A549 (cell line): ENCODE measurements at regions not wholly inside any gene's neighbourhood (a gene's known extent, or its start where the extent isn't known, plus 50 kb on each side); places are given as distances from the start of the nearest gene placed in this dataset.

Experiments used
- ATAC-seq, 2 experiments: fragments of 200-7000 bp in 1 of 2; fragments of >200 bp in 1 of 2; cut with Nextera tagmentation in 1 of 2; cut with Tn5 transposase in 1 of 2; 3 replicates each; pipeline versions ENCODE4 v1.8.0 to v1.9.1; 2018 to 2020; ENCODE audit warnings: mild to moderate bottlenecking in 1 of 2, moderate library complexity in 1 of 2
- CTCF ChIA-PET: fragments of 300-600 bp; sonication (Branson Sonifier 250); formaldehyde crosslinking; extraction: SDS; loops from one replicate; lab custom pipeline; 2021; ENCODE audit warnings: antibody characterized with exemption, inconsistent platforms; lab: Yijun Ruan, JAX
- POLR2A ChIA-PET: fragments of 350-600 bp; formaldehyde crosslinking; extraction: SDS; loops from one replicate; lab custom pipeline; 2021; ENCODE audit warnings: antibody characterized with exemption, inconsistent platforms; lab: Yijun Ruan, JAX
- DNase-seq, 2 experiments: peaks; one replicate each; pipeline versions ENCODE4 v3.0.0 to v3.0.0-alpha.2; 2011 to 2016; ENCODE audit warnings: low read depth in 1 of 2, low spot score in 1 of 2
- FAIRE-seq: peaks from 2 replicates; lab custom pipeline; 2011; peaks lifted over from hg19 to GRCh38; lab: Jason Lieb, UNC
- H3K27ac ChIP-seq, 2 experiments: fragments of >200 bp; sonication (Bioruptor Twin); formaldehyde crosslinking; 3 replicates each; pipeline ENCODE4 v1.5.1; 2016 to 2017
- H3K4me1 ChIP-seq: fragments of >200 bp; sonication (Bioruptor Twin); formaldehyde crosslinking; 3 replicates; pipeline ENCODE4 v1.6.1; 2016
- H3K4me2 ChIP-seq: fragments of >200 bp; sonication (Bioruptor Twin); formaldehyde crosslinking; 3 replicates; pipeline ENCODE4 v1.6.1; 2016
- H3K4me3 ChIP-seq: fragments of >200 bp; sonication (Bioruptor Twin); formaldehyde crosslinking; 3 replicates; pipeline ENCODE4 v1.5.1; 2016
- H3K9me3 ChIP-seq: fragments of >200 bp; sonication (Bioruptor Twin); formaldehyde crosslinking; 3 replicates; pipeline ENCODE4 v1.6.1; 2016
- BHLHE40 ChIP-seq: IDR thresholded peaks from 2 replicates; pipeline ENCODE4 v1.6.1; 2012; ENCODE audit warnings: low read depth, low read length, inconsistent platforms
- CEBPB ChIP-seq, 2 experiments: fragments of >200 bp in 1 of 2; sonication (Bioruptor Twin) in 1 of 2; formaldehyde crosslinking in 1 of 2; IDR thresholded peaks; 2 replicates each; pipeline ENCODE4 v1.6.1; 2012 to 2016
- CHD2 ChIP-seq: fragments of 150-350 bp; IDR thresholded peaks from 2 replicates; pipeline ENCODE4 v1.6.1; 2014; ENCODE audit warnings: low read length; ENCODE audit not compliant: partially characterized antibody
- CHD4 ChIP-seq: fragments of 200-600 bp; sonication (generic); IDR thresholded peaks from 2 replicates; pipeline ENCODE4 v1.6.1; 2016; ENCODE audit warnings: antibody characterized with exemption, mild to moderate bottlenecking, borderline replicate concordance
- EHF ChIP-seq: fragments of 250-450 bp; sonication (Bioruptor Pico); IDR thresholded peaks from 2 replicates; pipeline ENCODE4 v1.5.0; 2020; ENCODE audit warnings: mild to moderate bottlenecking
- EHMT2 ChIP-seq: fragments of 200-600 bp; sonication (generic); IDR thresholded peaks from 2 replicates; pipeline ENCODE4 v1.6.1; 2016; ENCODE audit warnings: antibody characterized with exemption, low read depth, mild to moderate bottlenecking, moderate library complexity
- ESRRA ChIP-seq: fragments of 150-350 bp; IDR thresholded peaks from 2 replicates; pipeline ENCODE4 v1.6.1; 2014; ENCODE audit warnings: mild to moderate bottlenecking, low read length, borderline replicate concordance
- FOSB ChIP-seq: fragments of 250-450 bp; sonication (Bioruptor Pico); IDR thresholded peaks from 2 replicates; pipeline ENCODE4 v1.5.0; 2020; ENCODE audit warnings: mild to moderate bottlenecking, moderate library complexity
- FOXS1 ChIP-seq: fragments of 250-450 bp; sonication (Bioruptor Pico); IDR thresholded peaks from 2 replicates; pipeline ENCODE4 v1.5.0; 2020; ENCODE audit warnings: mild to moderate bottlenecking, moderate library complexity
- HOXA7 ChIP-seq: fragments of 250-450 bp; sonication (Bioruptor Pico); IDR thresholded peaks from 2 replicates; pipeline ENCODE4 v1.5.0; 2020; ENCODE audit warnings: mild to moderate bottlenecking, moderate library complexity
- JUN ChIP-seq, 2 experiments: fragments of >200 bp; sonication (Bioruptor Twin); formaldehyde crosslinking; IDR thresholded peaks; 2 replicates in 1 of 2; 3 replicates in 1 of 2; pipeline ENCODE4 v1.6.1; 2016 to 2017
- JUNB ChIP-seq: fragments of >200 bp; sonication (Bioruptor Twin); formaldehyde crosslinking; IDR thresholded peaks from 2 replicates; pipeline ENCODE4 v1.6.1; 2016
- KDM1A ChIP-seq: fragments of 200-600 bp; sonication (generic); IDR thresholded peaks from 2 replicates; pipeline ENCODE4 v1.6.1; 2016; ENCODE audit warnings: low read depth, mild to moderate bottlenecking
- MAFK ChIP-seq: fragments of 450-650 bp; IDR thresholded peaks from 2 replicates; pipeline ENCODE4 v1.6.1; 2014; ENCODE audit not compliant: partially characterized antibody
- NPAS2 ChIP-seq: fragments of 250-450 bp; sonication (Bioruptor Pico); IDR thresholded peaks from 2 replicates; pipeline ENCODE4 v1.8.0; 2022; ENCODE audit warnings: mild to moderate bottlenecking, moderate library complexity, borderline replicate concordance
- RAD21 ChIP-seq, 2 experiments: fragments of >200 bp in 1 of 2; sonication (Bioruptor Twin) in 1 of 2; formaldehyde crosslinking in 1 of 2; IDR thresholded peaks in 1 of 2; conservative IDR thresholded peaks in 1 of 2; 2 replicates in 1 of 2; 3 replicates in 1 of 2; pipeline ENCODE4 v1.6.1; 2012 to 2018; ENCODE audit warnings: inconsistent platforms in 1 of 2
- RARB ChIP-seq: fragments of 250-450 bp; sonication (Bioruptor Pico); IDR thresholded peaks from 2 replicates; pipeline ENCODE4 v1.8.0; 2021; ENCODE audit warnings: mild to moderate bottlenecking, moderate library complexity
- RFX5 ChIP-seq: fragments of 450-650 bp; IDR thresholded peaks from 2 replicates; pipeline ENCODE4 v1.7.1; 2014; ENCODE audit warnings: antibody characterized with exemption, mild to moderate bottlenecking, moderate library complexity
- TFCP2L1 ChIP-seq: fragments of 250-450 bp; sonication (Bioruptor Pico); IDR thresholded peaks from 2 replicates; pipeline ENCODE4 v1.5.0; 2021; ENCODE audit warnings: mild to moderate bottlenecking
- ZSCAN20 ChIP-seq: fragments of 250-450 bp; sonication (Bioruptor Pico); IDR thresholded peaks from 2 replicates; pipeline ENCODE4 v1.8.0; 2022; ENCODE audit warnings: mild to moderate bottlenecking, moderate library complexity
- WGBS: methylation state at CpG from one replicate; pipeline ENCODE4 v1.1.6; 2017; ENCODE audit errors: missing lambda C conversion rate; 5-methylcytosine and 5-hydroxymethylcytosine counted together
- TF ChIP-seq, protein P1 (sequence below): fragments of 450-650 bp; IDR thresholded peaks from 2 replicates; pipeline ENCODE4 v1.6.1; 2014; ENCODE audit warnings: antibody characterized with exemption
- TF ChIP-seq, protein P2 (sequence below): IDR thresholded peaks from 2 replicates; pipeline ENCODE4 v1.6.1; 2012; ENCODE audit warnings: low read depth, borderline replicate concordance
- TF ChIP-seq, protein P3 (sequence below): fragments of 200-600 bp; sonication (generic); IDR thresholded peaks from 2 replicates; pipeline ENCODE4 v1.6.1; 2016; ENCODE audit warnings: antibody characterized with exemption, mild to moderate bottlenecking, moderate library complexity
- TF ChIP-seq, protein P4 (sequence below): fragments of >200 bp; sonication (Bioruptor Twin); formaldehyde crosslinking; IDR thresholded peaks from 3 replicates; pipeline ENCODE4 v1.5.1; 2016

DNA sequence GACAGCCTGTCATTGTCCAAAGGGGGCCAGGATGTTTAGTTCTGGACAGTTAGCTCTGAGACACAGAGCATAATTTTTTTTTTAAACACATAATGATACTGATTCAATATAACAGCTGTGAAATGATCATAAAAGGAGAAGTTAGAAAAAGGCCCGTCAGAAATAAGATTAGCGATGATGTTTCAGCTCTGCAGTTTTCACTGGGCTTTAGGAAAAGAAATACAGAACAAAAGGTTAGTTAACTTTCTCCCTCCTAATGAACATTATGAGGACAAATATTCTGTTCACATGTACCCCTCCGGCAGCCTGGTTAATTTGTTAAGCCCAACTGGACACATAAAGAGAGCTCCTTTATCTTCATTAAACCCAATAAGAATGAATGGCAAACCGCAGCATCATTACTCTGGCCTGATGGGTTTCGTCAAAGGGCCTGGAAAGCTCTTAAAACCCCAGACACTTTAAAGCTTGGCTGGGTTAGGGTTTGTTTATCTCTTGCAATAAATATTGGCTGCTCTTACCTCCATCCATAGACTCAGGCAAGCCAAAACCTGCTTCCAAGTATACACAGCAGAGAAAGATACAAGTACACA lies 394.6 kb downstream of the KIF16B start:
- FAIRE-seq, result no peak
- no peak for DNase-seq
- CTCF ChIA-PET, result no interaction called here

DNA sequence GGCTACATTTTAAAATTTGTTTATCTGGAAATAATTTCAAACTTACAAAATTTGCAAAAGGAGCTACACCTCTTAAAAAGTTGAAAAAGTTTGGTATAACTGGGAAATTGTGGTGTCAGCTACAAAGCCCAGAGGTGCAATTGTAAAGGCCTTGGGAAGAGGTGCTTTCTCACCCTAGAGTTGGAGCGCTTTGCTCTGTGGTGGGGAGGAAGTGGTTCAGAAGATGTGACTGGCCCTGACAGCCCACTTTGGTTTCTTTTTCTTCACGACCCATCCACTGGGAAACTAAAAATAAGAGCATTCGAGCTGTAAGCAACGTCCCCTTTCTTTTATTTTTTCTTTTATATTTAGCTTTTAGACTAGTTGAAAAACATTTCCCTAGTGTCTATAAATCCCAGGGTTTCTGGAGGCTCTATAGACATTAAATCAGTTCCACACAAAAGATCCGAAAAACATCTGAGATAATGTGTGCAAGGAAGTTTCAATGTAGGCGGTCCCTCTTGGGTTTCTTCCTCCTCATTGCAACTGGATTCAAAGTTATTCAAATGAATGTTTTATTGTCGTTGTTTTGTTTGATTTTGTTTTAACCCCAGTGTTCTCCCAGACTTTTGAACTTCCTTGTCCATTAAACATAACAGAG lies 397.8 kb downstream of the KIF16B start:
- Histone ChIP-seq H3K27ac (no peak overlapping the region), H3K4me2 (no peak overlapping the region), H3K4me3 (no peak overlapping the region), H3K9me3 (no peaks in the 10 kb centered on the region; the same call in 2 of the 3 replicates), H3K4me1 (no peaks in the 10 kb centered on the region)
- CTCF ChIA-PET, result interaction anchor here (0.9 kb wide), 1 partner anchor 9 kb away, joined by 3 read pairs; no protein-coding TSS in a partner anchor
- ATAC-seq (no peak), FAIRE-seq (no peak), DNase-seq (no peak)
- WGBS, result 24% methylated on average over 7 of the region's 7 CpGs
- POLR2A ChIA-PET, result no interaction called here
- no peak for TF ChIP-seq RARB
- TF ChIP-seq, protein P1, sequence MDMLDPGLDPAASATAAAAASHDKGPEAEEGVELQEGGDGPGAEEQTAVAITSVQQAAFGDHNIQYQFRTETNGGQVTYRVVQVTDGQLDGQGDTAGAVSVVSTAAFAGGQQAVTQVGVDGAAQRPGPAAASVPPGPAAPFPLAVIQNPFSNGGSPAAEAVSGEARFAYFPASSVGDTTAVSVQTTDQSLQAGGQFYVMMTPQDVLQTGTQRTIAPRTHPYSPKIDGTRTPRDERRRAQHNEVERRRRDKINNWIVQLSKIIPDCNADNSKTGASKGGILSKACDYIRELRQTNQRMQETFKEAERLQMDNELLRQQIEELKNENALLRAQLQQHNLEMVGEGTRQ, result no peak
- no peak for TF ChIP-seq CHD2
- TF ChIP-seq MAFK, result no peak
- TF ChIP-seq JUNB, result no peak
- TF ChIP-seq RFX5, result no peak
- TF ChIP-seq FOXS1, result no peak
- no peak for TF ChIP-seq FOSB (CRISPR knock-in tag)
- TF ChIP-seq KDM1A, result no peak
- TF ChIP-seq NPAS2 (CRISPR knock-in tag), result no peak
- TF ChIP-seq, protein P2, sequence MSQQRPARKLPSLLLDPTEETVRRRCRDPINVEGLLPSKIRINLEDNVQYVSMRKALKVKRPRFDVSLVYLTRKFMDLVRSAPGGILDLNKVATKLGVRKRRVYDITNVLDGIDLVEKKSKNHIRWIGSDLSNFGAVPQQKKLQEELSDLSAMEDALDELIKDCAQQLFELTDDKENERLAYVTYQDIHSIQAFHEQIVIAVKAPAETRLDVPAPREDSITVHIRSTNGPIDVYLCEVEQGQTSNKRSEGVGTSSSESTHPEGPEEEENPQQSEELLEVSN, result no peak
- TF ChIP-seq ESRRA, result no peak
- TF ChIP-seq CEBPB (IDR thresholded peaks at IDR 0.05), result no peak
- TF ChIP-seq ZSCAN20 (CRISPR knock-in tag), result no peak
- TF ChIP-seq CHD4, result no peak
- TF ChIP-seq TFCP2L1, result no peak
- TF ChIP-seq, protein P3, sequence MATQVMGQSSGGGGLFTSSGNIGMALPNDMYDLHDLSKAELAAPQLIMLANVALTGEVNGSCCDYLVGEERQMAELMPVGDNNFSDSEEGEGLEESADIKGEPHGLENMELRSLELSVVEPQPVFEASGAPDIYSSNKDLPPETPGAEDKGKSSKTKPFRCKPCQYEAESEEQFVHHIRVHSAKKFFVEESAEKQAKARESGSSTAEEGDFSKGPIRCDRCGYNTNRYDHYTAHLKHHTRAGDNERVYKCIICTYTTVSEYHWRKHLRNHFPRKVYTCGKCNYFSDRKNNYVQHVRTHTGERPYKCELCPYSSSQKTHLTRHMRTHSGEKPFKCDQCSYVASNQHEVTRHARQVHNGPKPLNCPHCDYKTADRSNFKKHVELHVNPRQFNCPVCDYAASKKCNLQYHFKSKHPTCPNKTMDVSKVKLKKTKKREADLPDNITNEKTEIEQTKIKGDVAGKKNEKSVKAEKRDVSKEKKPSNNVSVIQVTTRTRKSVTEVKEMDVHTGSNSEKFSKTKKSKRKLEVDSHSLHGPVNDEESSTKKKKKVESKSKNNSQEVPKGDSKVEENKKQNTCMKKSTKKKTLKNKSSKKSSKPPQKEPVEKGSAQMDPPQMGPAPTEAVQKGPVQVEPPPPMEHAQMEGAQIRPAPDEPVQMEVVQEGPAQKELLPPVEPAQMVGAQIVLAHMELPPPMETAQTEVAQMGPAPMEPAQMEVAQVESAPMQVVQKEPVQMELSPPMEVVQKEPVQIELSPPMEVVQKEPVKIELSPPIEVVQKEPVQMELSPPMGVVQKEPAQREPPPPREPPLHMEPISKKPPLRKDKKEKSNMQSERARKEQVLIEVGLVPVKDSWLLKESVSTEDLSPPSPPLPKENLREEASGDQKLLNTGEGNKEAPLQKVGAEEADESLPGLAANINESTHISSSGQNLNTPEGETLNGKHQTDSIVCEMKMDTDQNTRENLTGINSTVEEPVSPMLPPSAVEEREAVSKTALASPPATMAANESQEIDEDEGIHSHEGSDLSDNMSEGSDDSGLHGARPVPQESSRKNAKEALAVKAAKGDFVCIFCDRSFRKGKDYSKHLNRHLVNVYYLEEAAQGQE, result no peak
- TF ChIP-seq RAD21 (conservative IDR thresholded peaks at IDR 0.05 in 1 of 2, IDR thresholded peaks at IDR 0.05 in 1 of 2), result no peak

More for the DNA sequence above, 394.6 kb downstream of the KIF16B start:
- ATAC-seq, result no peak
- Histone ChIP-seq H3K27ac (no peak overlapping the region), H3K4me3 (no peak overlapping the region), H3K4me2 (no peak overlapping the region), H3K4me1 (no peaks in the 10 kb centered on the region), H3K9me3 (no peaks in the 10 kb centered on the region; the same call in 2 of the 3 replicates)
- TF ChIP-seq TFCP2L1 (no peak), CEBPB (IDR thresholded peaks at IDR 0.05) (no peak), HOXA7 (CRISPR knock-in tag) (no peak), JUN (IDR thresholded peaks at IDR 0.05) (no peak), EHMT2 (no peak), BHLHE40 (no peak), FOSB (CRISPR knock-in tag) (no peak), EHF (no peak)
- TF ChIP-seq, protein P4, sequence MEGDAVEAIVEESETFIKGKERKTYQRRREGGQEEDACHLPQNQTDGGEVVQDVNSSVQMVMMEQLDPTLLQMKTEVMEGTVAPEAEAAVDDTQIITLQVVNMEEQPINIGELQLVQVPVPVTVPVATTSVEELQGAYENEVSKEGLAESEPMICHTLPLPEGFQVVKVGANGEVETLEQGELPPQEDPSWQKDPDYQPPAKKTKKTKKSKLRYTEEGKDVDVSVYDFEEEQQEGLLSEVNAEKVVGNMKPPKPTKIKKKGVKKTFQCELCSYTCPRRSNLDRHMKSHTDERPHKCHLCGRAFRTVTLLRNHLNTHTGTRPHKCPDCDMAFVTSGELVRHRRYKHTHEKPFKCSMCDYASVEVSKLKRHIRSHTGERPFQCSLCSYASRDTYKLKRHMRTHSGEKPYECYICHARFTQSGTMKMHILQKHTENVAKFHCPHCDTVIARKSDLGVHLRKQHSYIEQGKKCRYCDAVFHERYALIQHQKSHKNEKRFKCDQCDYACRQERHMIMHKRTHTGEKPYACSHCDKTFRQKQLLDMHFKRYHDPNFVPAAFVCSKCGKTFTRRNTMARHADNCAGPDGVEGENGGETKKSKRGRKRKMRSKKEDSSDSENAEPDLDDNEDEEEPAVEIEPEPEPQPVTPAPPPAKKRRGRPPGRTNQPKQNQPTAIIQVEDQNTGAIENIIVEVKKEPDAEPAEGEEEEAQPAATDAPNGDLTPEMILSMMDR, result no peak
- TF ChIP-seq, protein P3, result no peak
- 29% methylated on average over 5 of the region's 5 CpGs for WGBS
- POLR2A ChIA-PET, result no interaction called here
